Esophagus squamous epithelium (tissue), 5 donors: ENCODE measurements at regions not wholly inside any gene's neighbourhood (a gene's known extent, or its start where the extent isn't known, plus 50 kb on each side); places are given as distances from the start of the nearest gene placed in this dataset.

Source experiments
- DNase-seq: peaks from one replicate; lab custom pipeline; 2025; lab: John Stamatoyannopoulos, UW
- H3K27ac ChIP-seq, 4 donors: fragments of 200-600 bp; sonication (generic); one replicate each; pipeline ENCODE4 v1.5.1; 2016 to 2019; ENCODE audit warnings: mild to moderate bottlenecking in 1 of 4
- H3K27me3 ChIP-seq, 4 donors: fragments of 200-600 bp; sonication (generic); 1 replicate in 3 of 4; 2 replicates in 1 of 4; pipeline versions ENCODE4 v1.5.1 to v1.6.0; 2017 to 2021; ENCODE audit warnings: antibody characterized with exemption in 1 of 4
- H3K36me3 ChIP-seq, 3 donors: fragments of 200-600 bp; sonication (generic); one replicate each; pipeline ENCODE4 v1.5.1; 2016 to 2019
- H3K4me1 ChIP-seq, 3 donors: fragments of 200-600 bp; sonication (generic); one replicate each; pipeline ENCODE4 v1.5.1; 2017 to 2019
- H3K4me3 ChIP-seq, 4 donors: fragments of 200-600 bp; sonication (generic); 1 replicate in 3 of 4; 2 replicates in 1 of 4; pipeline ENCODE4 v1.5.1; 2016 to 2019; ENCODE audit warnings: mild to moderate bottlenecking in 2 of 4, moderate library complexity in 1 of 4
- H3K9me3 ChIP-seq, 3 donors: fragments of 200-600 bp; sonication (generic); one replicate each; pipeline ENCODE4 v1.5.1; 2016 to 2019
- CTCF ChIP-seq, 6 experiments: fragments of 450-650 bp in 4 of 6; fragments of 200-600 bp in 2 of 6; sonication (generic) in 2 of 6; IDR thresholded peaks; one replicate each; pipeline ENCODE4 v1.5.1; 2016 to 2019; ENCODE audit warnings: antibody characterized with exemption in 6 of 6, mild to moderate bottlenecking in 4 of 6, moderate library complexity in 4 of 6
- POLR2A ChIP-seq, 4 donors: fragments of 450-650 bp; IDR thresholded peaks; one replicate each; pipeline ENCODE4 v1.6.1; 2017; ENCODE audit warnings: antibody characterized with exemption in 4 of 4, mild to moderate bottlenecking in 4 of 4, moderate library complexity in 3 of 4
- WGBS, 2 donors: methylation state at CpG; one replicate each; pipeline ENCODE4 v1.1.5; 2018; 5-methylcytosine and 5-hydroxymethylcytosine counted together
- intact Hi-C: fragments of 100-400 bp; cut with DNase I; formaldehyde crosslinking; loops from one replicate; pipeline ENCODE4 v1.15.0; 2022
- donor health status: DM: yes; HTN: yes; CAD: no.

GRCh38 chr7:89975577-89975976 lies 178.7 kb upstream of the STEAP1 start:
- intact Hi-C loops: no loop called here
- TF ChIP-seq CTCF (IDR thresholded peaks at IDR 0.05) (no peak), POLR2A (IDR thresholded peaks at IDR 0.05) (no peak)
- no peaks in the 10 kb centered on the region for H3K4me1 ChIP-seq
- H3K27me3 ChIP-seq: no peaks in the 10 kb centered on the region
- H3K27ac ChIP-seq: no peak overlapping the region
- H3K9me3 ChIP-seq: no peaks in the 10 kb centered on the region
- DNase-seq: no peak
- no peak overlapping the region for H3K4me3 ChIP-seq
- 60 to 86% methylated on average over 2 of the region's 2 CpGs for WGBS, 2 donors
- no peaks in the 10 kb centered on the region for H3K36me3 ChIP-seq

- Histone ChIP-seq H3K27ac (no peak overlapping the region), H3K4me1 (no peaks in the 10 kb centered on the region), H3K4me3 (no peak overlapping the region), H3K36me3 (no peaks in the 10 kb centered on the region), H3K27me3 (no peaks in the 10 kb centered on the region), H3K9me3 (no peaks in the 10 kb centered on the region)
- DNase-seq: no peak
- WGBS, 2 donors: 51 to 55% methylated on average over 3 of the region's 3 CpGs
- TF ChIP-seq POLR2A (IDR thresholded peaks at IDR 0.05) (no peak), CTCF (IDR thresholded peaks at IDR 0.05) (no peak)
- intact Hi-C loops: no loop called here
These were observed 166.6 kb upstream of the STEAP1 start for GRCh38 chr7:89987665-89988064.

GRCh38 chr7:89988074-89988473 lies 166.2 kb upstream of the STEAP1 start:
- no peaks in the 10 kb centered on the region for H3K9me3 ChIP-seq
- intact Hi-C loops: no loop called here
- H3K4me3 ChIP-seq: no peak overlapping the region
- no peaks in the 10 kb centered on the region for H3K4me1 ChIP-seq
- no peak overlapping the region for H3K27ac ChIP-seq
- 17 to 43% methylated on average over 1 of the region's 1 CpG for WGBS, 2 donors
- TF ChIP-seq CTCF (IDR thresholded peaks at IDR 0.05): no peak
- no peak for TF ChIP-seq POLR2A (IDR thresholded peaks at IDR 0.05)
- DNase-seq: no peak
- H3K36me3 ChIP-seq: no peaks in the 10 kb centered on the region
- H3K27me3 ChIP-seq: no peaks in the 10 kb centered on the region

- no peaks in the 10 kb centered on the region for H3K36me3 ChIP-seq
- H3K27me3 ChIP-seq: no peaks in the 10 kb centered on the region
- TF ChIP-seq POLR2A (IDR thresholded peaks at IDR 0.05) (no peak), CTCF (IDR thresholded peaks at IDR 0.05) (no peak)
- intact Hi-C loops: no loop called here
- WGBS, 2 donors: 47 to 49% methylated on average over 2 of the region's 2 CpGs
- no peaks in the 10 kb centered on the region for H3K4me1 ChIP-seq
- H3K4me3 ChIP-seq: no peak overlapping the region
- H3K27ac ChIP-seq: no peak overlapping the region
- no peaks in the 10 kb centered on the region for H3K9me3 ChIP-seq
- DNase-seq: no peak
These were observed 164.8 kb upstream of the STEAP1 start for GRCh38 chr7:89989454-89989853.

GRCh38 chr7:89994483-89994882 lies 159.8 kb upstream of the STEAP1 start:
- no peaks in the 10 kb centered on the region for H3K36me3 ChIP-seq
- DNase-seq: no peak
- H3K9me3 ChIP-seq: no peaks in the 10 kb centered on the region
- H3K27me3 ChIP-seq: no peaks in the 10 kb centered on the region
- WGBS, 2 donors: 44 to 48% methylated on average over 1 of the region's 1 CpG
- no peak overlapping the region for H3K27ac ChIP-seq
- H3K4me1 ChIP-seq: no peaks in the 10 kb centered on the region
- intact Hi-C loops: no loop called here
- no peak overlapping the region for H3K4me3 ChIP-seq
- TF ChIP-seq POLR2A (IDR thresholded peaks at IDR 0.05) (no peak), CTCF (IDR thresholded peaks at IDR 0.05) (no peak)
